Stimulated activated CD4-positive, alpha-beta T cell treated with anti-CD3 and anti-CD28 coated beads, Interleukin-15, amount 100 ng/mL, for 1 hour (primary cell): ENCODE measurements at regions not wholly inside any gene's neighbourhood (a gene's known extent, or its start where the extent isn't known, plus 50 kb on each side); places are given as distances from the start of the nearest gene placed in this dataset.
"Not testable (repeated sequence)": the region's sequence is repeated elsewhere in the genome, so short reads cannot be mapped to it uniquely, and the experiment has no call there.

Experiments used
- DNase-seq, 2 donors: peaks; one replicate each; pipeline ENCODE4 v3.0.0-alpha.2; 2020; ENCODE audit warnings: low read depth in 1 of 2, low spot score in 1 of 2

- DNase-seq: no peak
These were observed 75.5 kb downstream of the ASB1 start for GRCh38 chr2:238502088-238502810.

- no peak for DNase-seq
These were observed 76.4 kb downstream of the ASB1 start for GRCh38 chr2:238502956-238503791.

- no peak for DNase-seq
These were observed 77.6 kb downstream of the ASB1 start for GRCh38 chr2:238504181-238504931.

- no peak for DNase-seq
These were observed 78.6 kb downstream of the ASB1 start for GRCh38 chr2:238505119-238505891.

- no peak for DNase-seq
These were observed 79.2 kb downstream of the ASB1 start for GRCh38 chr2:238505892-238506280.

GRCh38 chr2:238506371-238507068 lies 79.8 kb downstream of the ASB1 start:
- no peak for DNase-seq

- DNase-seq: no peak
These were observed 81.1 kb downstream of the ASB1 start for GRCh38 chr2:238507836-238508235.

- no peak for DNase-seq
These were observed 82.6 kb downstream of the ASB1 start for GRCh38 chr2:238509151-238509835.

- no peak for DNase-seq
These were observed 83.2 kb downstream of the ASB1 start for GRCh38 chr2:238509903-238510302.

GRCh38 chr2:238510911-238511613 lies 84.3 kb downstream of the ASB1 start:
- DNase-seq: no peak

- DNase-seq: no peak
These were observed 84.9 kb downstream of the ASB1 start for GRCh38 chr2:238511614-238511950.

- no peak for DNase-seq
These were observed 85.6 kb downstream of the ASB1 start for GRCh38 chr2:238512247-238512867.

GRCh38 chr2:238513346-238513745 lies 86.6 kb downstream of the ASB1 start:
- DNase-seq: no peak

- not testable (repeated sequence) for DNase-seq
These were observed 87.3 kb downstream of the ASB1 start for GRCh38 chr2:238514024-238514423.

GRCh38 chr2:238515377-238515776 lies 88.7 kb downstream of the ASB1 start:
- DNase-seq: no peak

- DNase-seq: no peak
These were observed 90.5 kb downstream of the ASB1 start for GRCh38 chr2:238517209-238517608.

GRCh38 chr2:238518172-238518820 lies 91.6 kb downstream of the ASB1 start:
- no peak for DNase-seq

GRCh38 chr2:238518821-238519186 lies 92.1 kb downstream of the ASB1 start:
- no peak for DNase-seq
